Common myeloid progenitor, CD34-positive (primary cell): ENCODE measurements at regions not wholly inside any gene's neighbourhood (a gene's known extent, or its start where the extent isn't known, plus 50 kb on each side); places are given as distances from the start of the nearest gene placed in this dataset.

ENCODE experiments used
- CTCF ChIA-PET: fragments of 350-600 bp; sonication (Branson Sonifier 250); formaldehyde crosslinking; loops from one replicate; lab custom pipeline; 2021; ENCODE audit warnings: antibody characterized with exemption; lab: Charles Lee
- POLR2A ChIA-PET: fragments of 350-600 bp; sonication (Branson Sonifier 250); formaldehyde crosslinking; loops from one replicate; lab custom pipeline; 2021; ENCODE audit warnings: antibody characterized with exemption; lab: Charles Lee
- DNase-seq, 3 donors: peaks; one replicate each; pipeline versions ENCODE4 v3.0.0 to v3.0.0-alpha.2; 2013
- H3K27ac ChIP-seq, 2 experiments: 1 replicate in 1 of 2; 2 replicates in 1 of 2; pipeline ENCODE4 v1.7.0; 2013; ENCODE audit warnings: inconsistent platforms in 2 of 2, low read length in 2 of 2, mild to moderate bottlenecking in 2 of 2, low read depth in 1 of 2, moderate library complexity in 1 of 2; ENCODE audit not compliant: severe bottlenecking in 2 of 2, insufficient read depth in 1 of 2, poor library complexity in 1 of 2
- H3K27me3 ChIP-seq, 5 experiments: replicated peaks in 2 of 5; 1 replicate in 3 of 5; 2 replicates in 2 of 5; pipeline versions ENCODE4 v1.6.1 to v1.7.0; 2013; ENCODE audit warnings: low read length in 4 of 5, mild to moderate bottlenecking in 2 of 5, moderate library complexity in 2 of 5, inconsistent platforms in 1 of 5; ENCODE audit not compliant: insufficient read depth in 5 of 5, control insufficient read depth in 4 of 5
- H3K36me3 ChIP-seq, 4 experiments: 1 replicate in 2 of 4; 2 replicates in 2 of 4; pipeline versions ENCODE4 v1.6.1 to v1.7.0; 2013; ENCODE audit warnings: low read length in 3 of 4, control low read depth in 1 of 4, mild to moderate bottlenecking in 1 of 4; ENCODE audit not compliant: control insufficient read depth in 4 of 4, insufficient read depth in 4 of 4
- H3K4me1 ChIP-seq, 4 experiments: 1 replicate in 3 of 4; 2 replicates in 1 of 4; pipeline versions ENCODE4 v1.6.1 to v1.7.1; 2013; ENCODE audit warnings: low read length in 3 of 4, mild to moderate bottlenecking in 3 of 4, control low read depth in 1 of 4, inconsistent platforms in 1 of 4, moderate library complexity in 1 of 4; ENCODE audit not compliant: control insufficient read depth in 4 of 4, insufficient read depth in 4 of 4; ENCODE audit errors: control extremely low read depth in 1 of 4
- H3K4me3 ChIP-seq, 7 experiments: 1 replicate in 4 of 7; 2 replicates in 3 of 7; pipeline versions ENCODE4 v1.5.1 to v1.7.0; 2013; ENCODE audit warnings: mild to moderate bottlenecking in 7 of 7, low read length in 6 of 7, moderate library complexity in 6 of 7, inconsistent platforms in 2 of 7, low read depth in 2 of 7, control low read depth in 1 of 7; ENCODE audit not compliant: insufficient read depth in 4 of 7, control insufficient read depth in 1 of 7; ENCODE audit errors: extremely low read depth in 1 of 7
- H3K9me3 ChIP-seq, 5 experiments: 1 replicate in 4 of 5; 2 replicates in 1 of 5; pipeline versions ENCODE4 v1.6.1 to v1.7.1; 2013; ENCODE audit warnings: low read length in 4 of 5, mild to moderate bottlenecking in 2 of 5, inconsistent platforms in 1 of 5, low read depth in 1 of 5, moderate library complexity in 1 of 5; ENCODE audit not compliant: control insufficient read depth in 4 of 5, insufficient read depth in 2 of 5; ENCODE audit errors: control extremely low read depth in 1 of 5
- WGBS: methylation state at CpG from one replicate; pipeline ENCODE4 v1.1.5; 2013; ENCODE audit not compliant: insufficient coverage; 5-methylcytosine and 5-hydroxymethylcytosine counted together

- no peaks in the 10 kb centered on the region for H3K27me3 ChIP-seq
- H3K4me3 ChIP-seq = no peak overlapping the region
- CTCF ChIA-PET = interaction anchor here (2.0 kb wide), 1 partner anchor 12 kb away, joined by 4 read pairs; no protein-coding TSS in a partner anchor
- H3K36me3 ChIP-seq = no peaks in the 10 kb centered on the region
- POLR2A ChIA-PET = interaction anchor here (0.9 kb wide), 1 partner anchor 22 kb away, joined by 3 read pairs; no protein-coding TSS in a partner anchor
- H3K4me1 ChIP-seq = no peaks in the 10 kb centered on the region
- no peak for DNase-seq
- no peak overlapping the region for H3K27ac ChIP-seq
- 100% methylated on average over 1 of the region's 1 CpG for WGBS
- peaks cover 0 to 2% (median 0%) of the 10 kb centered on the region in 5 experiments for H3K9me3 ChIP-seq
Measured at GRCh38 chr2:15830937-15831549, 109.3 kb upstream of the MYCN start.

GRCh38 chr2:15832030-15832709 lies 108.2 kb upstream of the MYCN start:
- Histone ChIP-seq H3K36me3 (no peaks in the 10 kb centered on the region), H3K4me1 (no peaks in the 10 kb centered on the region), H3K4me3 (no peak overlapping the region), H3K9me3 (peaks cover 0 to 2% (median 0%) of the 10 kb centered on the region in 5 experiments), H3K27ac (no peak overlapping the region), H3K27me3 (no peaks in the 10 kb centered on the region)
- CTCF ChIA-PET = interaction anchor here (2.0 kb wide), 1 partner anchor 13 kb away, joined by 4 read pairs; no protein-coding TSS in a partner anchor
- POLR2A ChIA-PET = no interaction called here
- DNase-seq = no peak
- 98% methylated on average over 6 of the region's 8 CpGs for WGBS

- H3K9me3 ChIP-seq = peaks cover 0 to 2% (median 0%) of the 10 kb centered on the region in 5 experiments
- ChIA-PET CTCF (no interaction called here), POLR2A (no interaction called here)
- no peaks in the 10 kb centered on the region for H3K27me3 ChIP-seq
- H3K4me3 ChIP-seq = no peak overlapping the region
- no peak for DNase-seq
- H3K4me1 ChIP-seq = no peaks in the 10 kb centered on the region
- 98% methylated on average over 5 of the region's 9 CpGs for WGBS
- no peaks in the 10 kb centered on the region for H3K36me3 ChIP-seq
- no peak overlapping the region for H3K27ac ChIP-seq
Measured at GRCh38 chr2:15832849-15833680, 107.3 kb upstream of the MYCN start.

- Histone ChIP-seq H3K9me3 (peaks cover 0 to 2% (median 0%) of the 10 kb centered on the region in 5 experiments), H3K4me1 (no peaks in the 10 kb centered on the region), H3K36me3 (no peaks in the 10 kb centered on the region), H3K27me3 (no peaks in the 10 kb centered on the region), H3K27ac (no peak overlapping the region), H3K4me3 (no peak overlapping the region)
- 97% methylated on average over 3 of the region's 3 CpGs for WGBS
- no peak for DNase-seq
- POLR2A ChIA-PET = no interaction called here
- CTCF ChIA-PET = no interaction called here
Measured at GRCh38 chr2:15833731-15834130, 106.6 kb upstream of the MYCN start.

- WGBS = 97% methylated on average over 5 of the region's 7 CpGs
- Histone ChIP-seq H3K27ac (no peak overlapping the region), H3K4me1 (no peaks in the 10 kb centered on the region), H3K4me3 (no peak overlapping the region), H3K36me3 (no peaks in the 10 kb centered on the region), H3K9me3 (peaks cover 0 to 2% (median 0%) of the 10 kb centered on the region in 5 experiments), H3K27me3 (no peaks in the 10 kb centered on the region)
- no peak for DNase-seq
- CTCF ChIA-PET = no interaction called here
- POLR2A ChIA-PET = no interaction called here
Measured at GRCh38 chr2:15834381-15835031, 105.8 kb upstream of the MYCN start.

GRCh38 chr2:15835991-15836688 lies 104.2 kb upstream of the MYCN start:
- no peaks in the 10 kb centered on the region for H3K4me1 ChIP-seq
- H3K9me3 ChIP-seq = peaks cover 0 to 2% (median 0%) of the 10 kb centered on the region in 5 experiments
- WGBS = 96% methylated on average over 4 of the region's 9 CpGs
- ChIA-PET CTCF (no interaction called here), POLR2A (no interaction called here)
- no peak for DNase-seq
- no peak overlapping the region for H3K27ac ChIP-seq
- no peak overlapping the region for H3K4me3 ChIP-seq
- no peaks in the 10 kb centered on the region for H3K36me3 ChIP-seq
- H3K27me3 ChIP-seq = no peaks in the 10 kb centered on the region
